H1 (cell line): ENCODE measurements at regions not wholly inside any gene's neighbourhood (a gene's known extent, or its start where the extent isn't known, plus 50 kb on each side); places are given as distances from the start of the nearest gene placed in this dataset.

Experiments
- CTCF ChIA-PET: fragments of 300-600 bp; sonication (Branson Sonifier 250); formaldehyde crosslinking; loops from one replicate; lab custom pipeline; 2021; ENCODE audit not compliant: partially characterized antibody; lab: Charles Lee
- POLR2A ChIA-PET: fragments of 300-600 bp; sonication (Branson Sonifier 250); formaldehyde crosslinking; loops from one replicate; lab custom pipeline; 2021; ENCODE audit warnings: inconsistent platforms; ENCODE audit not compliant: partially characterized antibody; lab: Charles Lee
- DNase-seq, 2 experiments: peaks; one replicate each; pipeline versions ENCODE4 v3.0.0 to v3.0.0-alpha.2; 2010 to 2022; ENCODE audit warnings: low spot score in 2 of 2, low read depth in 1 of 2, mixed read lengths in 1 of 2
- FAIRE-seq: peaks from 2 replicates; lab custom pipeline; 2011; peaks lifted over from hg19 to GRCh38; lab: Jason Lieb, UNC
- H2AFZ ChIP-seq: 2 replicates; pipeline ENCODE4 v1.8.1; 2012; ENCODE audit warnings: low read length, inconsistent platforms
- H2AK5ac ChIP-seq: 2 replicates; pipeline ENCODE4 v1.6.1; 2013; ENCODE audit warnings: low read depth, low read length
- H2BK120ac ChIP-seq: replicated peaks from 2 replicates; pipeline ENCODE3; 2013; ENCODE audit warnings: low read depth, low read length, inconsistent platforms
- H2BK12ac ChIP-seq: 2 replicates; pipeline ENCODE4 v1.6.1; 2013; ENCODE audit warnings: low read depth, low read length
- H2BK15ac ChIP-seq: 2 replicates; pipeline ENCODE4 v1.6.1; 2013; ENCODE audit warnings: low read length
- H2BK20ac ChIP-seq: 2 replicates; pipeline ENCODE4 v1.6.1; 2013; ENCODE audit warnings: low read length
- H2BK5ac ChIP-seq: 2 replicates; pipeline ENCODE4 v1.6.1; 2013; ENCODE audit warnings: low read depth, low read length
- H3K14ac ChIP-seq: 2 replicates; pipeline ENCODE4 v1.6.1; 2013; ENCODE audit warnings: inconsistent platforms; ENCODE audit not compliant: insufficient read length
- H3K18ac ChIP-seq: 2 replicates; pipeline ENCODE4 v1.6.1; 2013; ENCODE audit warnings: low read length; ENCODE audit errors: extremely low read depth
- H3K23ac ChIP-seq: 2 replicates; pipeline ENCODE4 v1.6.1; 2013; ENCODE audit warnings: inconsistent platforms; ENCODE audit not compliant: insufficient read length
- H3K23me2 ChIP-seq: 2 replicates; pipeline ENCODE4 v1.6.1; 2013; ENCODE audit warnings: low read depth, low read length
- H3K27ac ChIP-seq: 2 replicates; pipeline ENCODE4 v1.6.1; 2011; ENCODE audit warnings: low read depth, low read length, inconsistent platforms
- H3K27me3 ChIP-seq, 4 experiments: replicated peaks in 1 of 4; 1 replicate in 1 of 4; 2 replicates in 3 of 4; pipeline versions ENCODE4 v1.6.1 to v1.8.1; 2011 to 2013; ENCODE audit warnings: low read length in 3 of 4, mild to moderate bottlenecking in 3 of 4, inconsistent platforms in 2 of 4, mixed read lengths in 2 of 4, moderate library complexity in 1 of 4; ENCODE audit not compliant: control insufficient read depth in 3 of 4, insufficient read depth in 3 of 4; ENCODE audit errors: extremely low read depth in 1 of 4
- H3K36me3 ChIP-seq, 4 experiments: 2 replicates each; pipeline versions ENCODE4 v1.6.1 to v1.8.1; 2011 to 2013; ENCODE audit warnings: mild to moderate bottlenecking in 4 of 4, low read length in 3 of 4, moderate library complexity in 2 of 4, control low read depth in 1 of 4, inconsistent platforms in 1 of 4; ENCODE audit not compliant: insufficient read depth in 4 of 4, control insufficient read depth in 2 of 4
- H3K4ac ChIP-seq: replicated peaks from 2 replicates; pipeline ENCODE3; 2013; ENCODE audit warnings: low read length, low read depth, mixed read lengths, inconsistent platforms; ENCODE audit not compliant: insufficient read length
- H3K4me1 ChIP-seq, 4 experiments: replicated peaks in 1 of 4; 1 replicate in 1 of 4; 2 replicates in 3 of 4; pipeline versions ENCODE4 v1.6.1 to v1.8.1; 2011 to 2013; ENCODE audit warnings: low read length in 3 of 4, inconsistent platforms in 2 of 4, mixed read lengths in 1 of 4; ENCODE audit not compliant: insufficient read depth in 4 of 4, control insufficient read depth in 3 of 4
- H3K4me2 ChIP-seq, 2 experiments: 2 replicates each; pipeline versions ENCODE4 v1.6.1 to v1.8.1; 2011 to 2013; ENCODE audit warnings: low read depth in 2 of 2, low read length in 2 of 2, control low read depth in 1 of 2, inconsistent platforms in 1 of 2, mild to moderate bottlenecking in 1 of 2; ENCODE audit not compliant: insufficient read depth in 1 of 2
- H3K4me3 ChIP-seq, 4 experiments: fragments of 200-600, 300-600 bp in 1 of 4; sonication (generic), shearing (Covaris generic), sonication (Bioruptor Twin) in 1 of 4; 2 replicates each; pipeline versions ENCODE4 v1.5.1 to v1.8.1; 2011 to 2016; ENCODE audit warnings: low read length in 4 of 4, low read depth in 3 of 4, control low read depth in 2 of 4, inconsistent platforms in 2 of 4, mild to moderate bottlenecking in 2 of 4, mixed read lengths in 1 of 4, moderate library complexity in 1 of 4; ENCODE audit not compliant: insufficient read depth in 2 of 4; ENCODE audit errors: extremely low read depth in 1 of 4
- H3K56ac ChIP-seq: replicated peaks from 2 replicates; pipeline ENCODE3; 2013; ENCODE audit warnings: low read depth, mild to moderate bottlenecking, mixed read lengths, low read length, inconsistent platforms; ENCODE audit not compliant: insufficient read length
- H3K79me1 ChIP-seq: 2 replicates; pipeline ENCODE4 v1.6.1; 2013; ENCODE audit warnings: low read depth, low read length, control low read depth
- H3K79me2 ChIP-seq, 2 experiments: 2 replicates each; pipeline versions ENCODE4 v1.6.1 to v1.8.1; 2012 to 2013; ENCODE audit warnings: low read length in 2 of 2, mild to moderate bottlenecking in 2 of 2, inconsistent platforms in 1 of 2; ENCODE audit not compliant: insufficient read depth in 2 of 2, control insufficient read depth in 1 of 2
- H3K9ac ChIP-seq, 4 experiments: replicated peaks in 1 of 4; 1 replicate in 1 of 4; 2 replicates in 3 of 4; pipeline versions ENCODE4 v1.6.1 to v1.8.1; 2011 to 2013; ENCODE audit warnings: low read depth in 3 of 4, low read length in 3 of 4, control low read depth in 2 of 4, mild to moderate bottlenecking in 2 of 4, moderate library complexity in 2 of 4, inconsistent platforms in 1 of 4; ENCODE audit errors: extremely low read depth in 1 of 4
- H3K9me3 ChIP-seq, 2 experiments: 2 replicates each; pipeline versions ENCODE4 v1.6.1 to v1.8.1; 2012 to 2013; ENCODE audit warnings: mild to moderate bottlenecking in 2 of 2, moderate library complexity in 2 of 2, control low read depth in 1 of 2, inconsistent platforms in 1 of 2, low read depth in 1 of 2, low read length in 1 of 2, mixed read lengths in 1 of 2; ENCODE audit not compliant: insufficient read depth in 2 of 2
- H4K20me1 ChIP-seq, 2 experiments: replicated peaks in 1 of 2; 2 replicates each; pipeline versions ENCODE3 to v1.8.1; 2011 to 2013; ENCODE audit warnings: inconsistent platforms in 2 of 2, low read length in 2 of 2, mild to moderate bottlenecking in 1 of 2; ENCODE audit not compliant: insufficient read depth in 2 of 2, control insufficient read depth in 1 of 2
- H4K5ac ChIP-seq: 2 replicates; pipeline ENCODE4 v1.6.1; 2013; ENCODE audit warnings: low read length, low read depth, mixed read lengths, inconsistent platforms; ENCODE audit not compliant: insufficient read length
- H4K8ac ChIP-seq: 2 replicates; pipeline ENCODE4 v1.8.0; 2013; ENCODE audit warnings: mild to moderate bottlenecking, moderate library complexity, low read length, inconsistent platforms; ENCODE audit not compliant: insufficient read depth; ENCODE audit errors: extremely low read depth
- H4K91ac ChIP-seq: replicated peaks from 2 replicates; pipeline ENCODE3; 2013; ENCODE audit warnings: low read length, mixed read lengths, inconsistent platforms; ENCODE audit not compliant: insufficient read length
- ASH2L ChIP-seq: fragments of 200-600, 300-600 bp; sonication (generic); IDR thresholded peaks from one replicate; pipeline ENCODE4 v1.7.1; 2017; ENCODE audit warnings: low read length
- ATF2 ChIP-seq: IDR thresholded peaks from 2 replicates; pipeline ENCODE4 v1.6.1; 2012; ENCODE audit warnings: low read length, inconsistent platforms
- BCL11A ChIP-seq, 2 experiments: IDR thresholded peaks; one replicate each; pipeline ENCODE4 v1.6.1; 2011; ENCODE audit warnings: low read depth in 2 of 2, low read length in 2 of 2, mild to moderate bottlenecking in 2 of 2
- CBX8 ChIP-seq: fragments of 300-800, 300-1000 bp; sonication (generic); IDR thresholded peaks from 2 replicates; pipeline ENCODE4 v1.7.1; 2016; ENCODE audit warnings: low read depth, low read length, borderline replicate concordance
- CREB1 ChIP-seq: IDR thresholded peaks from 2 replicates; pipeline ENCODE4 v1.6.1; 2012; ENCODE audit warnings: inconsistent platforms
- EP300 ChIP-seq, 2 experiments: IDR thresholded peaks; 1 replicate in 1 of 2; 2 replicates in 1 of 2; pipeline ENCODE4 v1.6.1; 2011 to 2012; ENCODE audit warnings: low read depth in 2 of 2, low read length in 2 of 2, mild to moderate bottlenecking in 2 of 2, borderline replicate concordance in 1 of 2, inconsistent platforms in 1 of 2, moderate library complexity in 1 of 2
- EZH2 ChIP-seq: fragments of 200-600 bp; sonication (generic); IDR thresholded peaks from 2 replicates; pipeline ENCODE4 v1.7.1; 2012; ENCODE audit warnings: low read depth, mild to moderate bottlenecking, moderate library complexity, low read length, inconsistent platforms; ENCODE audit not compliant: severe bottlenecking
- HDAC2 ChIP-seq, 2 experiments: fragments of 300-600 bp in 1 of 2; sonication (generic) in 1 of 2; IDR thresholded peaks; 2 replicates each; pipeline ENCODE4 v1.6.1; 2011 to 2012; ENCODE audit warnings: low read depth in 2 of 2, low read length in 2 of 2, mild to moderate bottlenecking in 2 of 2, moderate library complexity in 2 of 2, borderline replicate concordance in 1 of 2, inconsistent platforms in 1 of 2
- JUND ChIP-seq: IDR thresholded peaks from 2 replicates; pipeline ENCODE4 v1.6.1; 2011; ENCODE audit warnings: mild to moderate bottlenecking, improper control_type of control experiment, low read length
- POU5F1 ChIP-seq: IDR thresholded peaks from 2 replicates; pipeline ENCODE4 v1.6.1; 2011; ENCODE audit warnings: low read depth, mild to moderate bottlenecking, low read length, moderate library complexity
- RXRA ChIP-seq: IDR thresholded peaks from 2 replicates; pipeline ENCODE4 v1.6.1; 2011; ENCODE audit warnings: low read depth, mild to moderate bottlenecking, low read length, moderate library complexity; ENCODE audit not compliant: insufficient read depth
- TBP ChIP-seq: IDR thresholded peaks from 2 replicates; pipeline ENCODE4 v1.6.1; 2011; ENCODE audit warnings: low read depth, low read length, improper control_type of control experiment
- TCF12 ChIP-seq: IDR thresholded peaks from 2 replicates; pipeline ENCODE4 v1.6.1; 2011; ENCODE audit warnings: low read depth, mild to moderate bottlenecking, low read length
- TF ChIP-seq, protein P1 (sequence below): IDR thresholded peaks from 2 replicates; pipeline ENCODE4 v1.6.1; 2012; ENCODE audit warnings: inconsistent platforms

DNA sequence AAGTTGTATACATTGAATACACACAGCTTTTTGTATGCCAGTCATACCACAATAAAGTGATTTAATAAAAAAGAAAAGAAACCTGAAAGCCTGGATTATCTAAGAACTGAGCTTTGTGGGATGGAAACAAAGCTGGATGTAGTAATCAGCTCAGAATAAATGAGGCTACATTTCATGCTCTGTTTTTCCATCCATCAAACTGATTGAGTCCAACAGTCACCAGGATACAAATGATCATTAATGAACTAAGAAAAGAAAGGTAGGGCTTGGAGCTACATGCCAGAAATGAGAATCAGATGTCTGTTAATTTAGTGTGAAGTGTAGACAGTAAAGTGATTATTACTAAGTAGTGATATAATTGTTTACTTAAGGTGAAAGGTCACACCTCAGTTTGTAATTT is 109.8 kb upstream of the TARS1 start:
- CTCF ChIA-PET: no interaction called here
- H2AK5ac ChIP-seq: no peak overlapping the region
- H3K4me3 ChIP-seq: no peak overlapping the region
- no peaks in the 10 kb centered on the region for H3K79me2 ChIP-seq
- no peak overlapping the region for H2BK5ac ChIP-seq
- POLR2A ChIA-PET: no interaction called here
- no peaks in the 10 kb centered on the region for H3K4me1 ChIP-seq
- H3K36me3 ChIP-seq: no peaks in the 10 kb centered on the region
- H3K23me2 ChIP-seq: no peaks in the 10 kb centered on the region
- no peak overlapping the region for H3K23ac ChIP-seq
- no peak overlapping the region for H3K18ac ChIP-seq
- no peak overlapping the region for H4K91ac ChIP-seq
- no peak overlapping the region for H3K56ac ChIP-seq
- H2BK20ac ChIP-seq: no peak overlapping the region
- H3K27me3 ChIP-seq: no peaks in the 10 kb centered on the region
- no peak overlapping the region for H4K5ac ChIP-seq
- DNase-seq (no peak), FAIRE-seq (no peak)
- no peak overlapping the region for H3K9ac ChIP-seq
- H2AFZ ChIP-seq: no peak overlapping the region
- H3K27ac ChIP-seq: no peak overlapping the region
- no peak overlapping the region for H3K4ac ChIP-seq
- no peak overlapping the region for H3K4me2 ChIP-seq
- H4K20me1 ChIP-seq: no peaks in the 10 kb centered on the region
- H3K79me1 ChIP-seq: no peaks in the 10 kb centered on the region
- H4K8ac ChIP-seq: no peak overlapping the region
- no peak overlapping the region for H2BK12ac ChIP-seq
- H3K9me3 ChIP-seq: no peaks in the 10 kb centered on the region
- no peak overlapping the region for H2BK15ac ChIP-seq
- H3K14ac ChIP-seq: no peak overlapping the region
- no peak overlapping the region for H2BK120ac ChIP-seq
- TF ChIP-seq, protein P1, sequence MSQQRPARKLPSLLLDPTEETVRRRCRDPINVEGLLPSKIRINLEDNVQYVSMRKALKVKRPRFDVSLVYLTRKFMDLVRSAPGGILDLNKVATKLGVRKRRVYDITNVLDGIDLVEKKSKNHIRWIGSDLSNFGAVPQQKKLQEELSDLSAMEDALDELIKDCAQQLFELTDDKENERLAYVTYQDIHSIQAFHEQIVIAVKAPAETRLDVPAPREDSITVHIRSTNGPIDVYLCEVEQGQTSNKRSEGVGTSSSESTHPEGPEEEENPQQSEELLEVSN: no peak
- TF ChIP-seq TBP (no peak), ATF2 (no peak), BCL11A (IDR thresholded peaks at IDR 0.05; ENCODE audit: low read depth in 2 of 2, low read length in 2 of 2) (no peak), CREB1 (no peak), EP300 (IDR thresholded peaks at IDR 0.05; ENCODE audit: borderline replicate concordance in 1 of 2, low read depth in 2 of 2, low read length in 2 of 2) (no peak), HDAC2 (IDR thresholded peaks at IDR 0.05; ENCODE audit: borderline replicate concordance in 1 of 2, low read depth in 2 of 2, low read length in 2 of 2) (no peak), EZH2 (no peak), RXRA (no peak), JUND (no peak), CBX8 (no peak), ASH2L (no peak), TCF12 (no peak), POU5F1 (no peak)
